ENCODE measurements at regions not wholly inside any gene's neighbourhood (a gene's known extent, or its start where the extent isn't known, plus 50 kb on each side); places are given as distances from the start of the nearest gene placed in this dataset.
A peak's percentile ranks its signal among the peaks of the same experiment; 100 is the strongest.
"Not testable (repeated sequence)": the region's sequence is repeated elsewhere in the genome, so short reads cannot be mapped to it uniquely, and the experiment has no call there.

GRCh38 chr5:152456815-152457443 lies 51.9 kb upstream of the NMUR2 start:
- DNase-seq: no peak

GRCh38 chr5:152462021-152462721 lies 57.1 kb upstream of the NMUR2 start:
- peak; percentile 4 to 32 for DNase-seq

- DNase-seq: no peak
Measured at GRCh38 chr5:152464048-152464447, 59.0 kb upstream of the NMUR2 start.

- DNase-seq: no peak
Measured at GRCh38 chr5:152465140-152465539, 60.1 kb upstream of the NMUR2 start.

- no peak for DNase-seq
Measured at GRCh38 chr5:152466085-152466745, 61.1 kb upstream of the NMUR2 start.

GRCh38 chr5:152470167-152470566 lies 65.1 kb upstream of the NMUR2 start:
- DNase-seq: no peak

- no peak for DNase-seq
Measured at GRCh38 chr5:152472083-152472482, 67.0 kb upstream of the NMUR2 start.

GRCh38 chr5:152474961-152475360 lies 69.9 kb upstream of the NMUR2 start:
- no peak for DNase-seq

- no peak for DNase-seq
Measured at GRCh38 chr5:152477536-152477935, 72.5 kb upstream of the NMUR2 start.

GRCh38 chr5:152479866-152480265 lies 74.8 kb upstream of the NMUR2 start:
- not testable (repeated sequence) for DNase-seq

GRCh38 chr5:152480677-152481076 lies 75.6 kb upstream of the NMUR2 start:
- not testable (repeated sequence) for DNase-seq

GRCh38 chr5:152487130-152487529 lies 82.1 kb upstream of the NMUR2 start:
- no peak for DNase-seq

GRCh38 chr5:152488869-152489268 lies 83.8 kb upstream of the NMUR2 start:
- no peak for DNase-seq

- no peak for DNase-seq
Measured at GRCh38 chr5:152499814-152500535, 94.9 kb upstream of the NMUR2 start.

- no peak for DNase-seq
Measured at GRCh38 chr5:152501294-152501693, 96.2 kb upstream of the NMUR2 start.

- no peak for DNase-seq
Measured at GRCh38 chr5:152503206-152503605, 98.1 kb upstream of the NMUR2 start.

GRCh38 chr5:152505442-152506042 lies 100.5 kb upstream of the NMUR2 start:
- DNase-seq: peak; percentile 59 to 78

- no peak for DNase-seq
Measured at GRCh38 chr5:152511120-152511519, 106.0 kb upstream of the NMUR2 start.

GRCh38 chr5:152511531-152512132 lies 106.6 kb upstream of the NMUR2 start:
- no peak for DNase-seq

GRCh38 chr5:152514827-152515397 lies 109.8 kb upstream of the NMUR2 start:
- DNase-seq: peak in 1 of 2 donors; percentile 38

GRCh38 chr5:152523964-152524363 lies 118.9 kb upstream of the NMUR2 start:
- DNase-seq: no peak

All from hippocampal formation (tissue), 2 donors.